IPS-11a (cell line): ENCODE measurements at regions not wholly inside any gene's neighbourhood (a gene's known extent, or its start where the extent isn't known, plus 50 kb on each side); places are given as distances from the start of the nearest gene placed in this dataset.
"Not testable (repeated sequence)": the region's sequence is repeated elsewhere in the genome, so short reads cannot be mapped to it uniquely, and the experiment has no call there.

Experiments used
- H3K4me3 ChIP-seq: one replicate; pipeline ENCODE4 v1.5.1; 2013; ENCODE audit warnings: low read depth, low read length, control low read depth

GRCh38 chr12:59056966-59057365 is 136.7 kb upstream of the LRIG3 start:
- no peak overlapping the region for H3K4me3 ChIP-seq

- no peak overlapping the region for H3K4me3 ChIP-seq
Observed at GRCh38 chr12:59055204-59055860, 135.0 kb upstream of the LRIG3 start.

- not testable (repeated sequence) for H3K4me3 ChIP-seq
Observed at GRCh38 chr12:59053266-59053899, 133.1 kb upstream of the LRIG3 start.

GRCh38 chr12:59046763-59047534 is 126.6 kb upstream of the LRIG3 start:
- no peak overlapping the region for H3K4me3 ChIP-seq

- no peak overlapping the region for H3K4me3 ChIP-seq
Observed at GRCh38 chr12:59044791-59045190, 124.5 kb upstream of the LRIG3 start.

- no peak overlapping the region for H3K4me3 ChIP-seq
Observed at GRCh38 chr12:59041241-59042121, 121.2 kb upstream of the LRIG3 start.

GRCh38 chr12:59040656-59041055 is 120.4 kb upstream of the LRIG3 start:
- H3K4me3 ChIP-seq = no peak overlapping the region

- H3K4me3 ChIP-seq = no peak overlapping the region
Observed at GRCh38 chr12:59040043-59040442, 119.7 kb upstream of the LRIG3 start.

GRCh38 chr12:59039005-59039404 is 118.7 kb upstream of the LRIG3 start:
- no peak overlapping the region for H3K4me3 ChIP-seq

- no peak overlapping the region for H3K4me3 ChIP-seq
Observed at GRCh38 chr12:59036973-59037762, 116.9 kb upstream of the LRIG3 start.

GRCh38 chr12:59036347-59036746 is 116.0 kb upstream of the LRIG3 start:
- no peak overlapping the region for H3K4me3 ChIP-seq

- H3K4me3 ChIP-seq = no peak overlapping the region
Observed at GRCh38 chr12:59031313-59031712, 111.0 kb upstream of the LRIG3 start.

GRCh38 chr12:59030415-59030814 is 110.1 kb upstream of the LRIG3 start:
- no peak overlapping the region for H3K4me3 ChIP-seq

- no peak overlapping the region for H3K4me3 ChIP-seq
Observed at GRCh38 chr12:59027199-59027598, 106.9 kb upstream of the LRIG3 start.

GRCh38 chr12:59023861-59024424 is 103.6 kb upstream of the LRIG3 start:
- H3K4me3 ChIP-seq = no peak overlapping the region

- H3K4me3 ChIP-seq = no peak overlapping the region
Observed at GRCh38 chr12:59020073-59020946, 100.0 kb upstream of the LRIG3 start.

- H3K4me3 ChIP-seq = no peak overlapping the region
Observed at GRCh38 chr12:59014885-59015284, 94.6 kb upstream of the LRIG3 start.

- H3K4me3 ChIP-seq = no peak overlapping the region
Observed at GRCh38 chr12:59010941-59011340, 90.6 kb upstream of the LRIG3 start.

GRCh38 chr12:59010118-59010517 is 89.8 kb upstream of the LRIG3 start:
- no peak overlapping the region for H3K4me3 ChIP-seq
